A549 (cell line): ENCODE measurements at regions not wholly inside any gene's neighbourhood (a gene's known extent, or its start where the extent isn't known, plus 50 kb on each side); places are given as distances from the start of the nearest gene placed in this dataset.
A peak's percentile ranks its signal among the peaks of the same experiment; 100 is the strongest.

Source experiments
- ATAC-seq, 2 experiments: fragments of 200-7000 bp in 1 of 2; fragments of >200 bp in 1 of 2; cut with Nextera tagmentation in 1 of 2; cut with Tn5 transposase in 1 of 2; 3 replicates each; pipeline versions ENCODE4 v1.8.0 to v1.9.1; 2018 to 2020; ENCODE audit warnings: mild to moderate bottlenecking in 1 of 2, moderate library complexity in 1 of 2
- CTCF ChIA-PET: fragments of 300-600 bp; sonication (Branson Sonifier 250); formaldehyde crosslinking; extraction: SDS; loops from one replicate; lab custom pipeline; 2021; ENCODE audit warnings: antibody characterized with exemption, inconsistent platforms; lab: Yijun Ruan, JAX
- POLR2A ChIA-PET: fragments of 350-600 bp; formaldehyde crosslinking; extraction: SDS; loops from one replicate; lab custom pipeline; 2021; ENCODE audit warnings: antibody characterized with exemption, inconsistent platforms; lab: Yijun Ruan, JAX
- DNase-seq, 2 experiments: peaks; one replicate each; pipeline versions ENCODE4 v3.0.0 to v3.0.0-alpha.2; 2011 to 2016; ENCODE audit warnings: low read depth in 1 of 2, low spot score in 1 of 2
- FAIRE-seq: peaks from 2 replicates; lab custom pipeline; 2011; peaks lifted over from hg19 to GRCh38; lab: Jason Lieb, UNC
- H3K27ac ChIP-seq, 2 experiments: fragments of >200 bp; sonication (Bioruptor Twin); formaldehyde crosslinking; 3 replicates each; pipeline ENCODE4 v1.5.1; 2016 to 2017
- H3K4me1 ChIP-seq: fragments of >200 bp; sonication (Bioruptor Twin); formaldehyde crosslinking; 3 replicates; pipeline ENCODE4 v1.6.1; 2016
- H3K4me2 ChIP-seq: fragments of >200 bp; sonication (Bioruptor Twin); formaldehyde crosslinking; 3 replicates; pipeline ENCODE4 v1.6.1; 2016
- H3K4me3 ChIP-seq: fragments of >200 bp; sonication (Bioruptor Twin); formaldehyde crosslinking; 3 replicates; pipeline ENCODE4 v1.5.1; 2016
- H3K9me3 ChIP-seq: fragments of >200 bp; sonication (Bioruptor Twin); formaldehyde crosslinking; 3 replicates; pipeline ENCODE4 v1.6.1; 2016
- ATOH8 ChIP-seq: fragments of 250-450 bp; sonication (Bioruptor Pico); IDR thresholded peaks from 2 replicates; pipeline ENCODE4 v1.5.0; 2020; ENCODE audit warnings: low read depth, mild to moderate bottlenecking, moderate library complexity
- BCL3 ChIP-seq: fragments of >200 bp; sonication (Bioruptor Twin); formaldehyde crosslinking; IDR thresholded peaks from 3 replicates; pipeline ENCODE4 v1.6.1; 2016
- CEBPB ChIP-seq, 2 experiments: fragments of >200 bp in 1 of 2; sonication (Bioruptor Twin) in 1 of 2; formaldehyde crosslinking in 1 of 2; IDR thresholded peaks; 2 replicates each; pipeline ENCODE4 v1.6.1; 2012 to 2016
- CHD2 ChIP-seq: fragments of 150-350 bp; IDR thresholded peaks from 2 replicates; pipeline ENCODE4 v1.6.1; 2014; ENCODE audit warnings: low read length; ENCODE audit not compliant: partially characterized antibody
- CTCF ChIP-seq: fragments of >200 bp; sonication (Bioruptor Twin); formaldehyde crosslinking; IDR thresholded peaks from 3 replicates; pipeline ENCODE4 v1.5.1; 2016
- E2F6 ChIP-seq: IDR thresholded peaks from 2 replicates; pipeline ENCODE4 v1.6.1; 2012; ENCODE audit warnings: low read depth, borderline replicate concordance
- EHF ChIP-seq: fragments of 250-450 bp; sonication (Bioruptor Pico); IDR thresholded peaks from 2 replicates; pipeline ENCODE4 v1.5.0; 2020; ENCODE audit warnings: mild to moderate bottlenecking
- EP300 ChIP-seq, 2 experiments: fragments of >200 bp; sonication (Bioruptor Twin); formaldehyde crosslinking; IDR thresholded peaks; 2 replicates in 1 of 2; 3 replicates in 1 of 2; pipeline ENCODE4 v1.6.1; 2016 to 2017
- FOSB ChIP-seq: fragments of 250-450 bp; sonication (Bioruptor Pico); IDR thresholded peaks from 2 replicates; pipeline ENCODE4 v1.5.0; 2020; ENCODE audit warnings: mild to moderate bottlenecking, moderate library complexity
- HDAC2 ChIP-seq: fragments of 200-600 bp; sonication (generic); IDR thresholded peaks from 2 replicates; pipeline ENCODE4 v1.6.1; 2016
- HEYL ChIP-seq: fragments of 250-450 bp; sonication (Bioruptor Pico); IDR thresholded peaks from 2 replicates; pipeline ENCODE4 v1.8.0; 2021; ENCODE audit warnings: mild to moderate bottlenecking, moderate library complexity
- HOXB13 ChIP-seq: fragments of 250-450 bp; sonication (Bioruptor Pico); IDR thresholded peaks from 2 replicates; pipeline ENCODE4 v1.5.0; 2020; ENCODE audit warnings: low read depth, mild to moderate bottlenecking, moderate library complexity
- HOXB5 ChIP-seq: fragments of 250-450 bp; sonication (Bioruptor Pico); IDR thresholded peaks from 2 replicates; pipeline ENCODE4 v1.5.0; 2020; ENCODE audit warnings: mild to moderate bottlenecking, moderate library complexity
- KDM1A ChIP-seq: fragments of 200-600 bp; sonication (generic); IDR thresholded peaks from 2 replicates; pipeline ENCODE4 v1.6.1; 2016; ENCODE audit warnings: low read depth, mild to moderate bottlenecking
- MAFK ChIP-seq: fragments of 450-650 bp; IDR thresholded peaks from 2 replicates; pipeline ENCODE4 v1.6.1; 2014; ENCODE audit not compliant: partially characterized antibody
- MAZ ChIP-seq: fragments of 150-350 bp; IDR thresholded peaks from 2 replicates; pipeline ENCODE4 v1.6.1; 2014; ENCODE audit warnings: antibody characterized with exemption, low read depth, low read length, borderline replicate concordance
- MYC ChIP-seq: IDR thresholded peaks from 2 replicates; pipeline ENCODE4 v1.6.1; 2012; ENCODE audit warnings: mild to moderate bottlenecking, inconsistent platforms, low read length, improper control_type of control experiment, borderline replicate concordance
- NFE2L2 ChIP-seq: fragments of 150-350 bp; conservative IDR thresholded peaks from 2 replicates; pipeline ENCODE4 v1.6.1; 2014; ENCODE audit warnings: low read length
- NPAS2 ChIP-seq: fragments of 250-450 bp; sonication (Bioruptor Pico); IDR thresholded peaks from 2 replicates; pipeline ENCODE4 v1.8.0; 2022; ENCODE audit warnings: mild to moderate bottlenecking, moderate library complexity, borderline replicate concordance
- PHF8 ChIP-seq: fragments of 200-600 bp; sonication (generic); IDR thresholded peaks from 2 replicates; pipeline ENCODE4 v1.6.1; 2016; ENCODE audit warnings: low read depth, mild to moderate bottlenecking, antibody characterized with exemption, moderate library complexity, borderline replicate concordance
- POLR2A ChIP-seq: IDR thresholded peaks from 2 replicates; pipeline ENCODE4 v1.6.1; 2012; ENCODE audit warnings: mild to moderate bottlenecking, low read length
- REST ChIP-seq: fragments of 200-600 bp; sonication (generic); IDR thresholded peaks from 2 replicates; pipeline ENCODE4 v1.6.1; 2016; ENCODE audit warnings: antibody characterized with exemption, mild to moderate bottlenecking, moderate library complexity
- RNF2 ChIP-seq: fragments of 200-600 bp; sonication (generic); IDR thresholded peaks from 2 replicates; pipeline ENCODE4 v1.6.1; 2016; ENCODE audit warnings: low read depth, mild to moderate bottlenecking, antibody characterized with exemption, moderate library complexity, borderline replicate concordance
- USF2 ChIP-seq: fragments of 450-650 bp; IDR thresholded peaks from 2 replicates; pipeline ENCODE4 v1.6.1; 2014; ENCODE audit warnings: antibody characterized with exemption
- ZC3H11A ChIP-seq: fragments of 450-650 bp; IDR thresholded peaks from 2 replicates; pipeline ENCODE4 v1.6.1; 2014; ENCODE audit warnings: antibody characterized with exemption, mild to moderate bottlenecking
- WGBS: methylation state at CpG from one replicate; pipeline ENCODE4 v1.1.6; 2017; ENCODE audit errors: missing lambda C conversion rate; 5-methylcytosine and 5-hydroxymethylcytosine counted together

GRCh38 chr15:92843326-92843725 lies 56.8 kb upstream of the CHD2 start:
- FAIRE-seq (no peak), ATAC-seq (no peak), DNase-seq (no peak)
- CTCF ChIA-PET, result interaction anchor here (1.1 to 2.0 kb wide), 3 partner anchors 10 to 33 kb away, joined by 3 to 7 read pairs (median 3); no protein-coding TSS in a partner anchor
- no peak for TF ChIP-seq HOXB13 (CRISPR knock-in tag)
- no peak for TF ChIP-seq FOSB (CRISPR knock-in tag)
- TF ChIP-seq ATOH8 (CRISPR knock-in tag), result no peak
- TF ChIP-seq CHD2, result no peak
- TF ChIP-seq E2F6, result no peak
- no peak for TF ChIP-seq PHF8
- TF ChIP-seq HDAC2, result no peak
- no peak for TF ChIP-seq EHF (CRISPR knock-in tag)
- no peak for TF ChIP-seq MAZ
- no peak for TF ChIP-seq NPAS2
- TF ChIP-seq RNF2, result no peak
- TF ChIP-seq CTCF, result no peak
- no peak for TF ChIP-seq EP300 (IDR thresholded peaks at IDR 0.05)
- no peak for TF ChIP-seq KDM1A
- H3K9me3 ChIP-seq, result no peaks in the 10 kb centered on the region
- 92% methylated on average over 8 of the region's 8 CpGs for WGBS
- no peak overlapping the region for H3K27ac ChIP-seq
- H3K4me2 ChIP-seq, result no peak overlapping the region
- H3K4me3 ChIP-seq, result no peak overlapping the region
- H3K4me1 ChIP-seq, result peaks cover 23% of the 10 kb centered on the region
- POLR2A ChIA-PET, result interaction anchor here (1.0 to 1.3 kb wide), 2 partner anchors 31 to 39 kb away, joined by 4 to 6 read pairs; no protein-coding TSS in a partner anchor

- 91% methylated on average over 5 of the region's 7 CpGs for WGBS
- no peak overlapping the region for H3K4me2 ChIP-seq
- POLR2A ChIA-PET, result interaction anchor here (1.0 to 1.3 kb wide), 2 partner anchors 31 to 39 kb away, joined by 4 to 6 read pairs; no protein-coding TSS in a partner anchor
- H3K9me3 ChIP-seq, result no peaks in the 10 kb centered on the region
- CTCF ChIA-PET, result interaction anchor here (0.6 to 2.0 kb wide), 4 partner anchors 10 to 34 kb away, joined by 3 to 7 read pairs (median 4); no protein-coding TSS in a partner anchor
- ATAC-seq, result no peak
- H3K4me1 ChIP-seq, result peaks cover 23% of the 10 kb centered on the region
- H3K4me3 ChIP-seq, result no peak overlapping the region
- 0 out of 6 replicates have a peak overlapping the region, but pooled peaks of 1 of the 2 experiments have one; percentile 9 for H3K27ac ChIP-seq
- DNase-seq, result no peak
- no peak for FAIRE-seq
- TF ChIP-seq CTCF, result no peak
- TF ChIP-seq NPAS2, result no peak
- no peak for TF ChIP-seq CEBPB (IDR thresholded peaks at IDR 0.05)
- no peak for TF ChIP-seq RNF2
- no peak for TF ChIP-seq HOXB5 (CRISPR knock-in tag)
- no peak for TF ChIP-seq ZC3H11A
- TF ChIP-seq EHF (CRISPR knock-in tag), result no peak
- no peak for TF ChIP-seq HEYL (CRISPR knock-in tag)
- no peak for TF ChIP-seq USF2
- TF ChIP-seq REST, result no peak
- TF ChIP-seq MAFK, result no peak
- no peak for TF ChIP-seq BCL3
- TF ChIP-seq POLR2A, result no peak
- TF ChIP-seq MYC, result no peak
- no peak for TF ChIP-seq EP300 (IDR thresholded peaks at IDR 0.05)
- no peak for TF ChIP-seq NFE2L2
- no peak for TF ChIP-seq KDM1A
- no peak for TF ChIP-seq FOSB (CRISPR knock-in tag)
Observed at GRCh38 chr15:92843814-92844213, 56.3 kb upstream of the CHD2 start.
